ENCODE measurements at regions not wholly inside any gene's neighbourhood (a gene's known extent, or its start where the extent isn't known, plus 50 kb on each side); places are given as distances from the start of the nearest gene placed in this dataset.

GRCh38 chr1:221926441-221926840, 184.6 kb upstream of the DUSP10 start:
- Mint-ChIP-seq H3K27ac (no peak overlapping the region), H3K4me1 (peaks cover 2% of the 10 kb centered on the region), H3K9me3 (peaks cover 6% of the 10 kb centered on the region), H3K36me3 (peaks cover 2% of the 10 kb centered on the region), H3K4me3 (no peak overlapping the region), H3K27me3 (peaks cover 14% of the 10 kb centered on the region)
- ATAC-seq (ENCODE audit: low read depth) (no peak), DNase-seq (no peak)
- POLR2A ChIA-PET, result no interaction called here

GRCh38 chr1:221925947-221926346, 184.1 kb upstream of the DUSP10 start:
- Mint-ChIP-seq H3K9me3 (peaks cover 6% of the 10 kb centered on the region), H3K4me3 (no peak overlapping the region), H3K27ac (no peak overlapping the region), H3K36me3 (peaks cover 2% of the 10 kb centered on the region), H3K4me1 (peaks cover 2% of the 10 kb centered on the region), H3K27me3 (peaks cover 13% of the 10 kb centered on the region)
- POLR2A ChIA-PET, result no interaction called here
- DNase-seq (no peak), ATAC-seq (ENCODE audit: low read depth) (no peak)

- peaks cover under 1% of the 10 kb centered on the region for H3K27me3 Mint-ChIP-seq
- H3K4me3 Mint-ChIP-seq, result no peak overlapping the region
- peaks cover 2% of the 10 kb centered on the region for H3K36me3 Mint-ChIP-seq
- H3K27ac Mint-ChIP-seq, result no peak overlapping the region
- ATAC-seq (ENCODE audit: low read depth) (no peak), DNase-seq (no peak)
- POLR2A ChIA-PET, result interaction anchor here (0.7 kb wide), 1 partner anchor 94 kb away, joined by 3 read pairs; no protein-coding TSS in a partner anchor
- H3K9me3 Mint-ChIP-seq, result peaks cover 6% of the 10 kb centered on the region
- peaks cover 2% of the 10 kb centered on the region for H3K4me1 Mint-ChIP-seq
These were observed 182.2 kb upstream of the DUSP10 start for GRCh38 chr1:221923929-221924598.

- Mint-ChIP-seq H3K27ac (no peak overlapping the region), H3K4me3 (no peak overlapping the region), H3K27me3 (no peaks in the 10 kb centered on the region), H3K4me1 (peaks cover 2% of the 10 kb centered on the region), H3K36me3 (peaks cover 2% of the 10 kb centered on the region), H3K9me3 (peaks cover 6% of the 10 kb centered on the region)
- no peak for ATAC-seq (ENCODE audit: low read depth)
- POLR2A ChIA-PET, result no interaction called here
- no peak for DNase-seq
These were observed 180.0 kb upstream of the DUSP10 start for GRCh38 chr1:221921936-221922335.

GRCh38 chr1:221919743-221920142, 177.9 kb upstream of the DUSP10 start:
- no peak for DNase-seq
- Mint-ChIP-seq H3K4me1 (peaks cover 2% of the 10 kb centered on the region), H3K9me3 (peaks cover 4% of the 10 kb centered on the region), H3K27me3 (no peaks in the 10 kb centered on the region), H3K27ac (no peak overlapping the region), H3K36me3 (no peaks in the 10 kb centered on the region), H3K4me3 (no peak overlapping the region)
- POLR2A ChIA-PET, result interaction anchor here (0.6 kb wide), 1 partner anchor 44 kb away, joined by 3 read pairs; no protein-coding TSS in a partner anchor
- no peak for ATAC-seq (ENCODE audit: low read depth)

- H3K27me3 Mint-ChIP-seq, result no peaks in the 10 kb centered on the region
- POLR2A ChIA-PET, result interaction anchor here (0.6 kb wide), 1 partner anchor 44 kb away, joined by 3 read pairs; no protein-coding TSS in a partner anchor
- ATAC-seq (ENCODE audit: low read depth), result no peak
These were observed 177.5 kb upstream of the DUSP10 start for GRCh38 chr1:221919341-221919740.

GRCh38 chr1:221916176-221916575, 174.3 kb upstream of the DUSP10 start:
- ATAC-seq (ENCODE audit: low read depth) (no peak), DNase-seq (no peak)
- Mint-ChIP-seq H3K4me1 (peaks cover 9% of the 10 kb centered on the region), H3K27me3 (no peaks in the 10 kb centered on the region), H3K4me3 (no peak overlapping the region), H3K9me3 (no peaks in the 10 kb centered on the region), H3K36me3 (no peaks in the 10 kb centered on the region), H3K27ac (no peak overlapping the region)
- POLR2A ChIA-PET, result no interaction called here

More at GRCh38 chr1:221919341-221919740, 177.5 kb upstream of the DUSP10 start:
- no peaks in the 10 kb centered on the region for H3K36me3 Mint-ChIP-seq
- H3K4me1 Mint-ChIP-seq, result peaks cover 2% of the 10 kb centered on the region
- no peak overlapping the region for H3K27ac Mint-ChIP-seq
- H3K9me3 Mint-ChIP-seq, result peaks cover 4% of the 10 kb centered on the region
- no peak overlapping the region for H3K4me3 Mint-ChIP-seq
- DNase-seq, result no peak

- no peak for ATAC-seq (ENCODE audit: low read depth)
- Mint-ChIP-seq H3K9me3 (no peaks in the 10 kb centered on the region), H3K4me1 (peaks cover 10% of the 10 kb centered on the region), H3K27me3 (no peaks in the 10 kb centered on the region), H3K4me3 (no peak overlapping the region), H3K27ac (no peak overlapping the region), H3K36me3 (no peaks in the 10 kb centered on the region)
- no peak for DNase-seq
- POLR2A ChIA-PET, result interaction anchor here (1.0 kb wide), 1 partner anchor 174 kb away, joined by 3 read pairs; the partner anchor contains the start of gene DUSP10
These were observed 173.9 kb upstream of the DUSP10 start for GRCh38 chr1:221915764-221916163.

- DNase-seq (no peak), ATAC-seq (ENCODE audit: low read depth) (no peak)
- Mint-ChIP-seq H3K4me3 (no peak overlapping the region), H3K9me3 (no peaks in the 10 kb centered on the region), H3K36me3 (no peaks in the 10 kb centered on the region), H3K27ac (no peak overlapping the region), H3K4me1 (peaks cover 10% of the 10 kb centered on the region), H3K27me3 (no peaks in the 10 kb centered on the region)
- POLR2A ChIA-PET, result no interaction called here
These were observed 171.5 kb upstream of the DUSP10 start for GRCh38 chr1:221913351-221913892.

GRCh38 chr1:221912230-221912629, 170.3 kb upstream of the DUSP10 start:
- ATAC-seq (ENCODE audit: low read depth) (no peak), DNase-seq (no peak)
- Mint-ChIP-seq H3K27ac (no peak overlapping the region), H3K4me1 (peaks cover 10% of the 10 kb centered on the region), H3K36me3 (no peaks in the 10 kb centered on the region), H3K9me3 (no peaks in the 10 kb centered on the region), H3K4me3 (no peak overlapping the region), H3K27me3 (no peaks in the 10 kb centered on the region)
- POLR2A ChIA-PET, result no interaction called here

GRCh38 chr1:221911714-221912113, 169.8 kb upstream of the DUSP10 start:
- DNase-seq (no peak), ATAC-seq (ENCODE audit: low read depth) (no peak)
- H3K27me3 Mint-ChIP-seq, result no peaks in the 10 kb centered on the region
- peaks cover 10% of the 10 kb centered on the region for H3K4me1 Mint-ChIP-seq
- H3K4me3 Mint-ChIP-seq, result no peak overlapping the region
- no peak overlapping the region for H3K27ac Mint-ChIP-seq
- POLR2A ChIA-PET, result no interaction called here
- H3K36me3 Mint-ChIP-seq, result no peaks in the 10 kb centered on the region
- no peaks in the 10 kb centered on the region for H3K9me3 Mint-ChIP-seq

- POLR2A ChIA-PET, result no interaction called here
- Mint-ChIP-seq H3K36me3 (no peaks in the 10 kb centered on the region), H3K27me3 (no peaks in the 10 kb centered on the region), H3K27ac (no peak overlapping the region), H3K9me3 (no peaks in the 10 kb centered on the region), H3K4me1 (peaks cover 10% of the 10 kb centered on the region), H3K4me3 (no peak overlapping the region)
- ATAC-seq (ENCODE audit: low read depth), result no peak
- no peak for DNase-seq
These were observed 168.3 kb upstream of the DUSP10 start for GRCh38 chr1:221910222-221910621.

GRCh38 chr1:221908573-221908972, 166.7 kb upstream of the DUSP10 start:
- ATAC-seq (ENCODE audit: low read depth), result no peak
- POLR2A ChIA-PET, result no interaction called here
- H3K9me3 Mint-ChIP-seq, result no peaks in the 10 kb centered on the region

GRCh38 chr1:221907166-221907932, 165.5 kb upstream of the DUSP10 start:
- Mint-ChIP-seq H3K36me3 (no peaks in the 10 kb centered on the region), H3K27me3 (no peaks in the 10 kb centered on the region), H3K27ac (no peak overlapping the region), H3K4me3 (no peak overlapping the region), H3K4me1 (peaks cover 10% of the 10 kb centered on the region), H3K9me3 (no peaks in the 10 kb centered on the region)
- no peak for ATAC-seq (ENCODE audit: low read depth)
- POLR2A ChIA-PET, result no interaction called here
- DNase-seq, result no peak

More at GRCh38 chr1:221908573-221908972, 166.7 kb upstream of the DUSP10 start:
- no peak for DNase-seq
- Mint-ChIP-seq H3K27ac (no peak overlapping the region), H3K4me3 (no peak overlapping the region), H3K27me3 (no peaks in the 10 kb centered on the region), H3K36me3 (no peaks in the 10 kb centered on the region), H3K4me1 (peaks cover 10% of the 10 kb centered on the region)

Data from activated naive CD8-positive, alpha-beta T cell treated with anti-CD3 and anti-CD28 coated beads, Interleukin-2, amount 10 ng/mL, durations not matched to agents 7 days and 5 days (primary cell).